ENCODE measurements at regions not wholly inside any gene's neighbourhood (a gene's known extent, or its start where the extent isn't known, plus 50 kb on each side); places are given as distances from the start of the nearest gene placed in this dataset.

DNA sequence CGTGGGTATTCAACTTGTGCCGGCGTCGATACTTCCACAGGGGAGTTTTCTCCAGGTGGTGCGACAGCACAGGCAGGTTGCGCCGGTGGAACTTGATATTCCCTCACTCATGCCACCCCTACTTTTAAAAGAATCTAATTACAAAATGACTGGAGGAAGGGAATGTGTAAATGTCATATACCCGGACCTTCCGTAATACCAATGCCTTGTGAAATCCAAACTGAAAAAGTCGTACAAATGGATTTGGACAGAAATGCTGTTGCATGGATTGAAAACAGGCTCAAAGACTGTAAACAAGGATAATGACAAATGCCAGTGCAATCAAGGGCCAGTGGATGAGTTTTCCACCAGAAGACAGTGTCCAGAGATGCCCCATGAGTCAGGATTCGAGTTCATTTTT, 235.3 kb upstream of the USP25 start:
- DNase-seq, result no peak

DNA sequence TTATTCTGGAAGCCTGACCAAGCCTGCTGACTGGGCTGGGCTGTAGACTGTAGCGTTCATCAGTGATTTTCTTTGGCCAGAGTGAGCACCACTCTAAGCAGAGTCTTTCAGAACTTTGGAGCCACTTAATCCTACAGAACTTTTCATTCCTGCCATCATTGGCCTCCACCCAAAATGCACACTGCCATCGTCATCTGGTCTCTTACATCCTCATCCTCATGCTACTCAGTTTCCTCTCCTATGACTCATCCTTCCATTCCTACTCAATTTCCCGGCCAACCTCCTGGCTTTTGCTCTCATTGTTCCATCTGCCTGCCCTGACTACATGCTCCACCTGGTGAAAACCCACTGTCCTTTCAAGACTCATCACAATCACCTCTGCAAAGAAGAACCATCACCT, 233.8 kb upstream of the USP25 start:
- DNase-seq, result no peak

DNA sequence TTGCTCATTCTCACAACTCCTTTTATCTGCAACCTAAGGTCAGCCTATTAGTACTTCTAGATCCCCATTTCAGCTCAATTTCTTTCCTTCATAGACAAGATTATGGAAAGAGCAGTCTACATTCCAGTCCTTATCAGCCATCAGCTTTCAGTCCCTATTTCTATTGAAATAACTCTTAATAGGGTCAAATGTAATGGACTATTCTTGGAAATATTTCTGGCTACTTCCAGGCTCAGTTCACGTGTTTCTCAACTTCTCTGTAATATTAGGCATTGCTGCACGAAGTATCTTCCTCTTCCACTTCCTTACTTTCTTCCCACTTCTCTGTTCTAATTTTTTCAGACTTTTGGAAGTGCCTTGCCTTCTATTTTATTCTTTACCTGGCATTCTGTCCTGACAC, 232.9 kb upstream of the USP25 start:
- no peak for DNase-seq

DNA sequence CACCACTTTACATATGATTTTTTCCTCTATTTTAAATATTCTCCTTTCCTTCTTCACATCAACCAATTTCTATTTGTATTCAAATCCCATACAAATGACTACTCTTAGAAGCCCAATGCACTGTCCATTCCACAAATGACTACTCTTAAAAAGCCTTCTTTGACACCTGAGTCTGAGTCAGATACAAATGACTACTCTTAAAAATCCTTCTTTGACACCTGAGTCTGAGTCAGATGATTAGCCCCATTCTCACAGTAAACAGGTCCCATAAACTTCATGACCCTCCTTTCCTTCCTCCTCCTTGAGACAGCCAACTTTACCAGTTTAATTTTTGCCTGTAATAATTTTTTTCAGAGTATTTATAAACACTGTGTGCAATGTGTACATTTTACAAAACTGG, 231.3 kb upstream of the USP25 start:
- DNase-seq, result no peak

DNA sequence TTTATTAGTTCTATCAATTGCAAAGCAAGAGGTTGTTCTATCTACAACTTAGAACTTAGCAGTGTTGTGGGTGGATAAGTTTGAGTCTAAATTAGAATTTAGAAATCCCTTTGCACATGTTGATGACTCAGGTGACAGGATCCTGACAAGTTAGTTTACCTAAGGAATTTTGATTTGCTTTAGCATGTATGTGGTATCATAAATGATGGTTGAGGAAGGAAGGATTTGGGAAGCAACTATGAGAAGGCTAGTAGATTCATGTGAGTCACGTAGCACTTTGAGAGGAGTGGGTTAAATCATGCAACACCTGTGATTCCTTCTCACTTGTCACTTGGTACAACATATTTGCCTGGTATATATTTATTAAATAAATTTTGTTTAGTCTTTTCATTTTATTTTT, 223.7 kb upstream of the USP25 start:
- DNase-seq, result no peak

DNA sequence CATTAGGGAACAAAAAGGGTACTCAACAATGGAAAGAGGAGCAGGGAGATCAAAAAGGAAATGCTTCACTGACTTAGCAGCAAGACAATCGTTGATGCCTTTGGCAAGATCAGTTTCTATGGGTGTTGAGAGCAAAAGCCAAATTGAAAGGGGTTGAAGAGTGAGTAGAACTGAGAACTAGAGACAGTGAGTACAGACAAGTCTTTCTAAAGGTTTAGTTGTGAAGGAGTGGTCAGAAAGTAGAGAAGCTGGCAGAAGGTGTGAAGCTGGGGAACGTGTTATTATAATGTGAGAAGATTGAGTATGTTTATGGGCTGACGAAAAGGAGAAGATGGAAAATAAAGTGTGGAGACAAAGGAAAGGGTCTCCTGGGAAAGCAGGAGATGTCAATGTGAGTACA, 221.2 kb upstream of the USP25 start:
- DNase-seq, result no peak

DNA sequence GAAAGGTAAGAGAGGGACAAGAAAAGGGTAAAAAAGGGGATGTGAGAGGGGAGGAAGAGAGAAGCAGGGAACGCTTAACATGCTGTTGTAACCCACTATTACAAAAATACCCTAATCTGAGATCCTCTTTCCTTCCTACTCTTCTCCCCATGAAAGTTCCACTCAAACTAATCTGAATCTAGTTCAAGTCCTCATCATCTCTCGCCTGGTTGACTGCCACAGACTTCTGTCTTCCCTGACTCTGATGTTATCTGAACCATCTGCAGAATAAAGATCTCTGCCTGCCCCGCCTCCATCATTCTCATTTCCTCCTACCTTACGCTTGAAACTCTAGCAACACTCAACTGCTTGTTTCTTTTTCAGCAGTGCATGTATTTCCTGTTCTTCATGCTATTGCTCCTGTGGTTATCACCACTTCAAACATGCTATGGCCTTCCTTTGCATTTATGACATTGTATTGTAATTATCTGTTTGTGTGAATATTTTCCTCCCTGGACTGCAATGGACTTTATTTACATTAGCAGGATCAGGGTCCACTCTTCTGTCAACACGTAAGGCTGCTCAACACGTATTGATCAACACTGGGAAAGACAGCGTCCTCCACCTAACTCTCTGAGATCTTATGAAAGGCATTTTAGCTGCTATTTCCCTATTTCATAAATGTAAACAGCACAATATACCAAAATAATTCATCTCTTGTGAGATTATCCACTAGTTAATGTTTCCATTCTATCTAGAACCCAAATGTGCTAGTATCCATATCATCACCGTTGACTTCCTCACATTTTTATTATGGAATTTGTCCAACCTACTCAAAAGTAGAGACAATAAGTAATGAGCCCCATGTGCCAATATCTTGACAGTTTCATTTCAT, 215.5 kb upstream of the USP25 start:
- DNase-seq, result no peak

DNA sequence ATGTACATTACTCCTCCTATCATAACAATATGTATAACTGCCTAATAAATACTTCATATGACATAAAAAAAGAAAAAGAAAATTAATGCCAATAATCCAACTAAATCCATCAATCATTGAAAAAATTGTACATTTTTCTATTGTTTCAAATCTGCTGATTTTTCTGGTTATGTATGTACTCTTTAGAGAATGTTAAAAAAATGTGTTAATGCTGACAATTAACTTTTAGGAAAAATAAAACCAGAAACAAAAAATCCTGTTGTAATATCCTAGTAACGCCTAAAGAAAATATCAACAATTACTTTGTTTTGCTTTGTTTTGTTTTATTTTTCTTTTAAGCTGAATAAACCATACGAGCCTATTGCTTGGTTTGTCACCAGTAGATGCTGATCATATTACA, 213.9 kb upstream of the USP25 start:
- no peak for DNase-seq

DNA sequence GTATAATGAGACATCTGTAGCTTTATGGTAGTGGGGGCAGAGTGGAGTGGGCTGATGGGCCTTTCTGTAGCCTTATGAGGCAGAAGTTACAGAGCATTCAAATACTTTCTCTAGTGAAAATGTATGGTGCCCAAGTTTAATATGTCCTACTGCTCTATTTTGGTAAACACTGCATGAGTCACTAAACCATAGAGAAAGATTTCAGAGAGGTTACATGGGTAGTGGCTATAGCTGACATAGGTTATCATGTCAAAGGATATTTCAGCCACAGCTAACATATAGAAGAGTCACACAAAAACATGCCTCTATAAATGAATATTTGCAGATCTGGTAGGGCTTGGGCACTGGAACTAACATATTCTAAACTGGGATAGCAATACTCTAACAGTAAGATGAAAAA, 212.4 kb upstream of the USP25 start:
- no peak for DNase-seq

DNA sequence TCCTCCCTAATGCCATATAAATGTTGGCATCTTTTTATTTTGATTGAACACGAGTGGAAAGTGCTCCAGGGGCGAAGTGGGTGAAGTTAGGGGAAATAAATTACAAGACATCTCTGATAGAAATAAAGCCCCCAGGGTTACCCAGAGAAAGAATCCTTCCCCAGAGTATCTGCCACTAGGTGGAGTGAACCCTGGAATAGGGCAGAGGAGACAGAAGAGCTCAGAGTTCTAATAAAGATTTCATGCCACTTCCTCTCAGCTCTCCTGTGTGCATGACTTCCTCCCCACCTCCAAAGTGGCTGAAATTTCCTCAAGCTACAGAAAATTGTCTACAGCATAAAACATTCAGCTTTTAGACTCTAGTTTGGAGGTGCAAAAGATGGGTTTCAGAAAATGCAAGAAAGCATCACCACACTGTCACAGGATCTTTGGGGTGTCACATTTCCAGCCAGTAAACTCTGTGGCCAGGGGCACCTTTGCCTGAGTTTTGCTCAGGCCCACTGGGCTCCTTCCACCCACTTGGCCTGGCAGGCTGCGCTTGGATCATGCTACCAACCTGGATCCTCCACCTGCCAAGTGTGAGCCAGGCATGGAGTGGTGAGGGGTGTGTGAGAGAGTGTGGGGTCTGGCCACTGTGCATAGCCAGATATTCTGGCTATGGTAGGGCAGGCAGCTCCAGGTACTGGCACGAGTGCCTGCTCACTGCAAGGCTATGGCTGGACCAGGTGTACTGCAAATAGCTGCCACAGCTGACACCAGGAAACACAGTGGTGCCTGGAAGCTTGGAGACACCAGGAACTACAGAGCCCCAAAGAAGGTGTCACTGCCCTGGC, 208.8 kb upstream of the USP25 start:
- DNase-seq, result no peak

DNA sequence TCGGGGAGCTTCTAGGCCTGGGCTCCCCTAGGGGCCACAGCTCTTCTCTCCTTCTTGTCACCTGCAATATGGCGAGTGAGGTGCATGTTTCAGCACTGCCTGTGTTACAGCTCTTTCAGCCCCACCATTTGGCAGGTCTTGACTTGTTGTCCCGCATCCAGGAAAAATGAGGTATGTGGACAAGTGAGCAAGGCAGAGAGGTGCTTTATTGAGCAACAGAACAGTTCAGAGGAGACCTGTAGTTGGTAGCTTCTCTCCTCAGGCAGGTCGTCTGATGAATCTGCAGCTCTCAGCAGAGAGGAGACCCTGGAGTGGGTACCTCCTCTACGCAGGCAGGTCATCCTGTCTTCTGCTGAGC, 208.2 kb upstream of the USP25 start:
- DNase-seq, result no peak

DNA sequence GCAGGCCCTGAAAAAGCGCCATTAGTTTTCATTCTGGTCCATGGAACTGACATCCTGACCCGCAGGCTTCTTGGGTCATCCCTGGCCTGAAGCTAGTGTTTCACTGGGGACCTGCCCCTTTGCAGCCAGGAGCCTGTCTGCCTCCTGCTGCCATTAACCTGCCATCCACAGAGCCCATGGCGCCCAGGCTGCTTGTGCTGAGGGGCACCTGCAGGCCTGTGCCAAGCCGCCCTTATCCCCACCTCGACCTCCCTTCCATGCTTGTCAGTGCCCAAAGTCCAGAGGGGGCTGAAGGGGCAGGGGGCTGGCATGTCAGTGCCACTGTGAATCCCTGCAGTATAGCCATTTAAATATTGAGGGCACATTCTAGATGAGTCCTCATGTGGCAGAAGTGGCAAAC, 207.6 kb upstream of the USP25 start:
- DNase-seq, result no peak

DNA sequence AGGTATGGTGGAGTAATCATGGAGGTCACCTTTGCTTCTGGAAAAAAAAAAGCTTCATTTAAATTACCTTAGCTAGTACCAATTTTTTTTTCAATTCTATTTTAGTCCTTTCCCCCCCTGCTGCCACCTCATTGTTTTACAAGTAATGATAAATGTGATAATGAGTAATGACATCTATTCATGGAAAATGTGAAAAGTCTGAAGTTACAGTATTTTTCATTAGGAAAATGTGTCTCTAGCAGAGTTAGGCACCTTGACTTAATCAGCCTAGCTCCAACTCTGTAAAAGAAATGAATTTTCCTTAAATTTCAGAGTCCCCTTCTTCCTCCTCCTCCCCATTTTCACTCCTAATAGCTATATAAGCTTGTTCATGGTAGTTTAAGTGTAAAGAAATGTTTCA, 204.9 kb upstream of the USP25 start:
- DNase-seq, result no peak

DNA sequence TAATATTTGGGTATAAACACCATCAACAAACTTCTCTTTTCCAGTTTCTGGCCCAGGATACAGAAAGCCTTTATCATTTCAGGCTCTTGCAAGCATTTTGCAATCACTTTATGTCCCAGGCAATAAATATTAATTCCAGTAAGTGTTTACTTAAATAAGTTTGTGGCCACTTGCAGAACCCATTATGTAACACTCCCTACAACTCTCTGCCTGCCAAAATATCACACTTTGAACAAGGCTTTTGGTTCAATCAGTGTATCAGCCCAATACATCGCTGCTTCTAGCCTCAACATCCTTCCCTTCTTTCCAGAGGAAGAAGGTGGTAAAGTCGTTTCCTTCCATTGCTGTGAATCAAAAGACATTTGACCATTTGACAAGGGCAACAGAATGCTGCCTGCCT, 203.0 kb upstream of the USP25 start:
- no peak for DNase-seq

DNA sequence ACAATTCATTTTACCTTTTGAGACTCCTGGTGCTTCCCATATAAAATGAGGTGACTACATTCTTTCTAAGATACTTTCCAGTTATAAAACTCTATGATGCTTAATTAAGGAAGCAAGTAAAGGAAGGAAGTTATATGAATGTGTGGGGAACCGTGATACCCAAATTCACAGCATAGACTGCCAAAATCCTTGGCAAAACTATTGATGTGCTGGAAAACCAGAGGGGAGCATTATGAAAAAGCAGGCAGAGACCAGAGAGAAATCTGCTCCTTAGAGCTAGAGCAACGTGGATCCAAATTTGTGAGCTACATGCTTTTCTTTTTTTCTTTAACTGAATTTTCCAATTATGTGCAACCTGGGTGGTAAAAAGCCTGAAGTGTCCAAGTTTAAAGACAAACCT, 201.4 kb upstream of the USP25 start:
- DNase-seq, result no peak

DNA sequence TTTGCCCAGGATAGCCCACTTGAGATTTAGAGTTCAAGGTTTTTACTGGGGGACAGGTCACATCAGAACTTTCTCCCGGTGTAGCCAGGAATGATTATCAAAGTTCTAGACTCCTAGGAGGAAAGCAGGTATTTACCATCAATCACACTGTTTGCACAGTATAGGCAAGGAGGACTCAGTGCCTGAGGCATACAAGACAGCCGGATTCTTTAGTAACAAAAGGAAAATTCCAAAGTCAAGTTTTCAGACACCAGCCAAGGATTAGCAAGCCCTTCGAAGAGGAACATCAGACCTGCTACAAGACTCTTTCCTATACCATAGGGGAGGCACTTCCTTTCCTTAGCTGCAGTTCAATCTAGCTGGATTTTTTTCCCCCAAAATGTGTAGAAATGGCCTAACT, 197.8 kb upstream of the USP25 start:
- DNase-seq, result no peak

DNA sequence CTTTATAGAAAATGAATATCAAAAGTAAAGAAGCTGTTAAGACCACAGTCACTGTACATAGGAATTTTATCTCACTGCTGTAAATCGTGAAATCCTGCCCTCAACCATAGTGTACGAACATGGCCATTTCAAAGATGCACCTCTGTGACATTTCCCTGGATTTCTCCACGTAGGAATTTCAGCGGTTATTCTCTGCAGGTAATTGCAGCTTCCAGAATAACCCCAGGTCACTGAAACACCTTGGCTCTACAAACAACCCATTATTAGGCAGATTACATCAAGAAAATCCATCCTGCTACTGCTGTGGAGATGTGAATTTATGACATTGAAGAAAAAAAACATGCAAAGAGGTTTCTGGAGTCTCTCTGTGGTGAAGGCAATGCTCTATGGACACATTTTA, 196.2 kb upstream of the USP25 start:
- no peak for DNase-seq

DNA sequence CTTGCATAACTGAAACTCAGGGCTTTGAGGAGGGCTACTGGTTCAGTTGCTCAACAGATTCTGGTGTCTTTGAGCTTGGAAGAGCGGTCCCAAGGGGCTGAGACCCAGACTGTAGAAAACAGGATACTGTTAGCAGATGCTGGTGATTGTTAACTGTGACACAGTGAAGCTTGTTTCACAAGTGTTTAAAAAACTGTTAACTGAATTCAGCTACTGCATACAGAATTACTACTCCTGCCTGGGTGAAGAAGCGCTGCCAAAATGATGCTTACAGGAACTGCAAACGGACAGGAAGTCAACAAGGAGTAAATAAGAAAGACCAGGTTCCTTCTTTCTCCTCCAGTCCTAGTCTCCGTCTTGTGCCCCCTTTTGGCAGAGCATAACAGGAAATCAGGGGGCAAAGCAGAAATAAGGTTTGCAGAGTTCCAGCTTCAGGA, 195.3 kb upstream of the USP25 start:
- no peak for DNase-seq

DNA sequence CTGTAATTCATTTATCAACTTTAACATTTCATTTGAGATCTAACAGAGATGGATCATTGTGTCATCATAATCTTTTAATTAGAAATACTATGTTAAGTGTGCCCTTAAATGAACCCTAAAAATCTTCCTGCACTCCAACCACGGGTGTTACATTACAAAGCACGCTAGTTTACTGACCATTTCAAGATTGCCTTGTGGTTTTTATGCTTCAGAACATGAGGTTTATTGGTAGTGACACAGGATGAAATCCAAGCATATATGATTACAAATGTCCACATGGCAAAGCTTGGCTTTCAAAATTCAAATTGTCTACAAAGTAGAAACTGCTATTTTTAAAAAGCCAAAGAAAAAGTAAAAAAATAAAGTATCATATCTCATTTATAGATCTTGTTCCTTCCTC, 190.4 kb upstream of the USP25 start:
- no peak for DNase-seq

DNA sequence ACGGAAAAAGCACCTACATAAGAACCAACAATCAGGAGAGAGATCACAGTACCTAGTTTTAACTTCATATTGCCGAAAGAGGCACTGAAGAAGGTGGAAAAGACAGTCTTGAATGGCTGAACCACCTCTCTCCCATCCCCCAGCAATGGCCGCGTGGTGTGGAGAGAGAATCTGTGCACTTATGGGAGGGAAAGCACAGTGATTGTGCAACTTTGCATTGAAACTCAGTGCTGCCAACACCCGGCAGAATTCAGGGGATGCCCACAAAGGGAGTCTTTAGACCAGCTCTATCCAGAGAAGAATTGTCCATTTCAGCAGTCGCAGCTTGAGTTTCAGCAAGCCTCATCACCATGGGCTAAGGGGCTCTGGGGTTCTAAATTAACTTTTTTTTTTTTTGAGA, 186.3 kb upstream of the USP25 start:
- DNase-seq, result no peak

DNA sequence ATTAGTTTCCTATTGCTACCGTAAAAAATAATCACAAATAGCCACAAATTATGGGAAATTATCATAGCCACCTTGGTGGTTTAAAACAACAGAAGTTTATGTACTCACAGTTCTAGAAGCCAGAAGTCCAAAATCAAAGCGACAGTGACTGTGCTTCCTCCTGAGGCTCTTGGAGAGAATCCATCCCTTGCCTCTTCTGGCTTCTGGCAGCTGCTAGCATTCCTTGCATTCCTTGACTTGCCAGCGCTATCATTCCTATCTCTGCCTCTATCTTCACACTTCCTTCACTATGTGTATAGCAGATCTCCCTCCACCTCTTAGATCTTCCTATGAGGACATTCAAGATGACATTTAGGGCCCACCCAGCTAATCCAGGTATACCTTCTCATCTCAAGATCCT, 180.1 kb upstream of the USP25 start:
- no peak for DNase-seq

DNA sequence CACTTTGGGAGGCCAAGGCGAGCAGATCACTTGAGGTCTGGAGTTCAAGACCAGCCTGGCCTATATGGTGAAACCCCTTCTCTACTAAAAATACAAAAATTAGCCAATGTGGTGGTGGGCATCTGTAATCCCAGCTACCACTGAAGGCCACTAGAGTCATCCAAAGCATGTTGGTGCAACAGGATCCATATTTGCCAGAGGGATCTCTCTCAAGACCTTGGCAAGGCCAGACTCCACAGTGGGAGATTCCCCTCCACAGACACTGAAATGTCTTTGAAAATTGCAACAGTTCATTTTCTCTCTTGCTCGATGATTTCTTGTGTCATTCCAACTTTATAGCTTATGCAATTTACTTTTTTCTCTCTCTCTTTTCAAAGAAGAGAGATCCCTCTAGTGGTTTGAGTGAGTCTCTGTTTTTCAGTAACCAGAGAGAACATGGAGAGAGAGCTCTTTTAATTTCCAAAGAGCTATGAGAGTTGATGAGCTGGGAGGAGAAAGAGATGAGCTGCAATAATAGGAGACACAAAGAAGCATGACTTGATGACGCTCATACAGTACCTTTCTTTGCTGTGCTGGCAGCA, 176.8 kb upstream of the USP25 start:
- no peak for DNase-seq

DNA sequence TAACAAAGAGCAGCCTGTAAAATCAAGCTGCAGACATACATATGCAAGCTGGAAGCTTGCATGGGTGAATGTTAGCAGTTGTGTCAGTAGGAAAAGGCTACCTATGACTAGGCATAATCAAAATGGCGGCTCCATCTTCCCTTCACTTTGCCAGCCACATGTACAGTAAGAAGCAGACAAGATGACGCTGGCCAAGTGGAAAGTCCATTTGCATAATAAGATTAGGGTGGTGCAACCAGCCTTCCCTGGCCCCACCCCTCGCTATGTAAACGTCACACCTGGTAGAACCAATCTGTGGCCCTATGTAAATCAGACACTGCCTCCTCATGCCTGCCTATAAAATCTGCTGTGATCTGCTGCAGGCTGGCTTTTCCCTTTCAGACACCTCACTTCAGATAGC, 171.9 kb upstream of the USP25 start:
- peak; percentile 27 to 66 for DNase-seq

DNA sequence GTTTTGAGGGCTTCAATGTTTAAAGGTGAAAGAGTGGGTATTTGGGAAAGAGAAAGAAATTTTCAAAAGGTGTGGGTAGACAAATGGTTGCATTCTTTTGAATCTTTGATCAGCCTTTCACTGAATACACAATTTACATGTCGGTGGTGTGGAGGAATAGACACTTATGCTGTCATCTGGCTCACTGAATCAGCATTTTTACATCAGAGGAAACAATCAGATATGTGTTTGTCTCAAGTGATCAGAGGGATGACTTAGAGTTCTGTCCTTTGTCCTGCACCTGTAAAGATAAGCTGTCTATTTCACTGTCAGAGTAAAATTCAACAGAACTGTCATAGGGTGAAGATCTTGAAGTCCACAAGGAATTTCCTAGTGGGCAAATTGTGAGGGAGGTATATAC, 170.9 kb upstream of the USP25 start:
- no peak for DNase-seq
